IPS DF 19.7 (cell line): ENCODE measurements at regions not wholly inside any gene's neighbourhood (a gene's known extent, or its start where the extent isn't known, plus 50 kb on each side); places are given as distances from the start of the nearest gene placed in this dataset.

Experiments
- DNase-seq: peaks from one replicate; pipeline ENCODE4 v3.0.0-alpha.2; 2013; ENCODE audit warnings: low read depth, low spot score

GRCh38 chr4:123987408-123987807 lies 590.8 kb downstream of the SPRY1 start:
- DNase-seq = no peak

GRCh38 chr4:123990310-123990870 lies 593.8 kb downstream of the SPRY1 start:
- DNase-seq = no peak

DNA sequence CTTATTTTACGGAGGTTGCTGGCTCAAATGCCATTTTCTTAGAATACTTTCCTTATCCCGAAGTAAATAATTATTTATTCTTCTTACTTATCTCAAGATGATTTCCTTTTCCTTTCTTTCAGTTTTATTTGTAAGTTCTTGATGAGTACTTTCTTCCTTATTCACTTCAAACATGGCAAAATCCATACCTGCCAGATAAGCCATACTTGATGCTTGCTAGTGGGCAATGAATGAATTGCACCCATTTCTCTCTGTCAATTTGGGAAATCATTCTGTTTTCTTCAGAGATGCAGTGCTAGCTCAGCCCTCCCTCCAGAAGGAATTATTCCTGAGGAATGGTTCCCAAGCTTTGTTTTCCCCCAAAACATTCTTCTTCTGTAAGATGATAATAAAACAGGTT lies 598.3 kb downstream of the SPRY1 start:
- DNase-seq = no peak

DNA sequence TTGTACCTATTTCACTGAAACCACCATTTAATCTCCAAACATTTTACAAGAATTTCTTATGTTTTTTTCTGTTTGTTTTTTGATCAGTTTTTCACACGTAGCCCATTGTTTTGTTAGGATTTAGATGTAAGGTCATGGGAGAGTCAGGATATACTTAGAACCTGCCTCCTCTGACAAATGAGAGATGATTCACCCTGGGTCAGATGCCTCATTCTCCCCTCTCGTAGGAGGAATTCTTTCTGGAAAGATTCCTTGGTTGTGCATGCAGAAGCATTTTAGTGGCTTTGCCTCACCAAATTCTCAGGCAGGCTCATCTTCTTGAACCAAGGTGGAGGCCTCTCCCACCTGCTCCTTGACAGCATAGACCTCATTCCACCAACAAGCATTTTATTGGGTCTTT lies 599.3 kb downstream of the SPRY1 start:
- DNase-seq = no peak

GRCh38 chr4:123996718-123997510 lies 600.3 kb downstream of the SPRY1 start:
- DNase-seq = no peak

- no peak for DNase-seq
Measured at GRCh38 chr4:123997776-123998449, 601.3 kb downstream of the SPRY1 start.

- DNase-seq = no peak
Measured at GRCh38 chr4:124000233-124000632, 603.6 kb downstream of the SPRY1 start.

DNA sequence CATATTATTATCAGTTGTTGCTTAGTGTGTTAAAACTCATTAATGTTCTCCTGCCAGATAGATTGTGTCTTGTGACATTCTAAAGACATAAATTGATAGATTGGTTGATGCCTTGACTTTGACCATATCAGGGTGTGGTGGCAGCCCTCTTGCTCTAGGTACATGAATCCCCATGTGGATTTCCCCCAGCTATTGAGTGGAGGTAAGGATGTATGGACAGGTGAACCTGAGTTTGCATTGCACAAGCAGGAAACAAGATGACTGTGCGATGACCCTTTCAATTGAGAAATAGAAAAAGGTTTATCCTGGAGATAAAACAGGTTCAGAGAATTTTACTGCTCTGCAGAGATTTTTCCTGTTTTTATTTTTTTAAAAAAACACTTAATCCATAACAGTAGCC lies 619.2 kb downstream of the SPRY1 start:
- no peak for DNase-seq

GRCh38 chr4:124017185-124017785 lies 620.7 kb downstream of the SPRY1 start:
- DNase-seq = no peak

GRCh38 chr4:124018383-124019317 lies 622.1 kb downstream of the SPRY1 start:
- no peak for DNase-seq

- DNase-seq = no peak
Measured at GRCh38 chr4:124019749-124020549, 623.4 kb downstream of the SPRY1 start.

GRCh38 chr4:124025000-124025399 lies 628.4 kb downstream of the SPRY1 start:
- no peak for DNase-seq

DNA sequence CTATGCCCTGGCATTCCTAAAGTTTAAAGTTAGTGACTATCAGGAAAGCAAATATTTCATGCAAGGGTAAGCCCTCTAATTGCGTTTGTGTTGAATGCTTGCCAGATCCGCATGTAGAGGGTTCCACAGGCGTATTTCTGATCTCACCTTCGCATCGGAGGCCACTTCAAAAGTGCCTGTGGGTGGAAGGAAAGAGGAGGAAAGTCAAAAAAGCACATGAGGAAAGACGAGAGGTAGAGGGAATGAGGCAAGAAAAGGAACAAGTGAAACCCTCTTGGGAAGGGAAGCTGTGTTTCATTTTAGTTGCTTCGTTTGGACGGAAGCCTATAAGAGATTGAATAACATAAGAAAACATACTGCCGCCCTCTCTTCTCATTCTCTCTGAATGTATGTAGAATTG lies 628.8 kb downstream of the SPRY1 start:
- DNase-seq = no peak

DNA sequence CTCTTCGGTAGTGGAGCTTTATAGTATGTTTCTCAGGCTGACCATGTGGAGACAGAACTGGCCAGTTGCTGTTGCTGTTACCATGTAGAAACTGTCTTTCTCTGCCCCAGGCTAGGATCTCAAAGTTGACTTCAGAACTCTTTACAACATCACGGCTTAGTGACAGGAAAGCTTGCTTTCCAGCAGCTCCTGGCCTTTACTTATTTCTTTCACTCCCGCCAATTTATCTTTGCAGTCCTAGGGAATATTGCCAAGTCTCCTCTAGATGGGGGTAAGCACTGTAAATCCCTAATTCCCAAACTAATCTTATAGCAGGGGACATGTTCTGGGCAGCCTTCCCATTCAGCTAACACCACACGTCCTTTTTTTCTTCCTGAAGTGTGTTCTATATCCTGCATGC lies 631.6 kb downstream of the SPRY1 start:
- no peak for DNase-seq

GRCh38 chr4:124030147-124030546 lies 633.6 kb downstream of the SPRY1 start:
- no peak for DNase-seq

GRCh38 chr4:124032035-124032434 lies 635.4 kb downstream of the SPRY1 start:
- DNase-seq = no peak

DNA sequence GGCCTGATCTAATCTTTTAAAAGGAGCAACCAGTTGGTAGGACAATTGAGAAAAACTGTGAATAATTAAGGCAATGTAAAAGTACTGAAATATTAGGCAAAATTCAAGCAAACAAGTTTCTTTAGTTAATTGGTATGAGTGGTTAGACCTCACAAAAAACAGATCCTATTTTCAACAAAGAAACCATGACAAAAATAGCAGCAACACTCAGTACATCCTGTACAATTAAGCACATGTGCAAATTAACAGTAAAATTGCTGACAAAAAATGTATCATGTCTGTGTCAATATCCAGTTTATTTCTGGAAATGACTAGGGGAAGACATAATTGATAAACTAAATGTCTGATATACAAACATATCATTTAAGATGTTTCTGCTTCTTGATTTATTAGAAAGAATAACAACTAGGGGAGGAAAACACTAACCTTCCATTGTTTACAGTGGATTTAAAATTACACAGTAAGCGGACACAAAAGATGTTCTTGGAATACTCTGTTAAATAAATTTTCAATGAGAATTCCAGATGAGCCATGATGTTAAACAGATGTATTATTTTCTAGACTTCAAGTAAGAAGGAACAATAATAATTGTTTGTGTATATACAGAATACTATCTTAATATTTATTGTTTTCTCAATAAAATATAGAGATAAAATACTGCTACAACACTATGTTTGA lies 638.9 kb downstream of the SPRY1 start:
- DNase-seq = no peak

DNA sequence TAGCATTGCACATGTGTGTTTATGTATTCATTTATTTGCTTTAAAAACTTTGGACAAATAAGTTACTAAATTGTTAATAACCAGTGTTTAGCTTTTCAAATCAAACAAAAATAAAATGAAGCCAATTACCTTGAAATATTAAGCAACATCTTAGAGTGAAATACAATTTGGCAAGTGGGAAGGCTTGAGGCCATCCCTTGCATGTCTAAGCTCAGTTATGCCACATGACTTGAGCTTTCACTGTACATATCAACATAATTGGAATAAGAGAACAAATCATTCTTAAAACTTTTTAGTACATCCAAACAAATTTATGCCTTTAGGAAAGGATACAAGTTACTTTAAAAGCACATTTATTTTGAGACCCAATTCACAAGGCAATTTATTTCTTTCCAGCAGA lies 640.6 kb downstream of the SPRY1 start:
- no peak for DNase-seq

DNA sequence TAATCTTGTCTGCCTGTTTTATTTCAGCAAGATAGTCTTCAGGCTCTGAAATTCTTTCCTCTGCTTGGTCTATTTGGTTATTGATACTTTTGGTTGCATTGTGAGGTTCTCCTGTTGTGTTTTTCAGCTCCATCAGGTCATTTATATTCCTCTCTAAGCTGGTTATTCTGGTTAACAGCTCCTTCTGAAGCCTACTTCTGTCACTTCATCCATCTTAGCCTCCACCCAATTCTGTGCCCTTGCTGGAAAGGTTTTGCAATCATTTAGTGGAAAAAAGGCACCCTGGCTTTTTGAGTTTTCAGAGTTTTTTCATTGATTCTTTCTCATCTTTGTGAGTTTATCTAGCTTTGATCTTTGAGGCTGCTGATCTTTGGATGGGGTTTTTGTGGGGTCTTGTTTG lies 647.7 kb downstream of the SPRY1 start:
- DNase-seq = no peak

- DNase-seq = no peak
Measured at GRCh38 chr4:124044867-124045266, 648.3 kb downstream of the SPRY1 start.
